NB4 (cell line): ENCODE measurements at regions not wholly inside any gene's neighbourhood (a gene's known extent, or its start where the extent isn't known, plus 50 kb on each side); places are given as distances from the start of the nearest gene placed in this dataset.
A peak's percentile ranks its signal among the peaks of the same experiment; 100 is the strongest.

ENCODE experiments used
- DNase-seq: peaks from one replicate; pipeline ENCODE4 v3.0.0; 2010; ENCODE audit warnings: low read depth
- H3K4me3 ChIP-seq: one replicate; pipeline ENCODE4 v1.5.1; 2011; ENCODE audit warnings: mild to moderate bottlenecking, low read depth, low read length, moderate library complexity
- CTCF ChIP-seq: IDR thresholded peaks from one replicate; pipeline ENCODE4 v1.5.1; 2012; ENCODE audit warnings: low read depth, low read length
- MAX ChIP-seq: IDR thresholded peaks from 2 replicates; pipeline ENCODE4 v1.6.1; 2011; ENCODE audit warnings: low read depth, low read length
- MYC ChIP-seq: IDR thresholded peaks from 2 replicates; pipeline ENCODE4 v1.6.1; 2011; ENCODE audit warnings: low read depth, low read length
- POLR2A ChIP-seq: IDR thresholded peaks from 2 replicates; pipeline ENCODE4 v1.6.1; 2011; ENCODE audit warnings: mild to moderate bottlenecking; ENCODE audit not compliant: insufficient read length; ENCODE audit errors: extremely low read depth

- no peak for DNase-seq
- no peak overlapping the region for H3K4me3 ChIP-seq
- no peak for TF ChIP-seq MAX
- no peak for TF ChIP-seq MYC
- TF ChIP-seq CTCF: no peak
- TF ChIP-seq POLR2A: no peak
Measured at GRCh38 chr7:20864221-20864620, 77.5 kb upstream of the SP8 start.

GRCh38 chr7:20865684-20866083 lies 79.0 kb upstream of the SP8 start:
- TF ChIP-seq POLR2A: no peak
- TF ChIP-seq MAX: no peak
- TF ChIP-seq CTCF: no peak
- no peak for TF ChIP-seq MYC
- H3K4me3 ChIP-seq: no peak overlapping the region
- DNase-seq: no peak

GRCh38 chr7:20870977-20871376 lies 84.3 kb upstream of the SP8 start:
- TF ChIP-seq CTCF (no peak), MAX (no peak), MYC (no peak), POLR2A (no peak)
- DNase-seq: no peak
- H3K4me3 ChIP-seq: no peak overlapping the region

- DNase-seq: no peak
- no peak overlapping the region for H3K4me3 ChIP-seq
- TF ChIP-seq MAX: no peak
- no peak for TF ChIP-seq MYC
- TF ChIP-seq POLR2A: no peak
- TF ChIP-seq CTCF: no peak
Measured at GRCh38 chr7:20892776-20893175, 106.1 kb upstream of the SP8 start.

GRCh38 chr7:20894806-20895205 lies 108.1 kb upstream of the SP8 start:
- no peak for DNase-seq
- no peak for TF ChIP-seq CTCF
- no peak overlapping the region for H3K4me3 ChIP-seq

- peak; percentile 16 for DNase-seq
- no peak for TF ChIP-seq CTCF
- TF ChIP-seq MYC: no peak
- TF ChIP-seq POLR2A: no peak
- no peak for TF ChIP-seq MAX
Measured at GRCh38 chr7:20895563-20895962, 108.9 kb upstream of the SP8 start.

More at GRCh38 chr7:20895563-20895962, 108.9 kb upstream of the SP8 start:
- no peak overlapping the region for H3K4me3 ChIP-seq
